ENCODE measurements at regions not wholly inside any gene's neighbourhood (a gene's known extent, or its start where the extent isn't known, plus 50 kb on each side); places are given as distances from the start of the nearest gene placed in this dataset.
A peak's percentile ranks its signal among the peaks of the same experiment; 100 is the strongest.
"Not testable (repeated sequence)": the region's sequence is repeated elsewhere in the genome, so short reads cannot be mapped to it uniquely, and the experiment has no call there.

- no peak for TF ChIP-seq PRDM15 (CRISPR knock-in tag; IDR thresholded peaks at IDR 0.05)
- TF ChIP-seq ZNF207 (IDR thresholded peaks at IDR 0.05; ENCODE audit: borderline replicate concordance): no peak
- no peak for TF ChIP-seq NFYA (IDR thresholded peaks at IDR 0.05; ENCODE audit: borderline replicate concordance, low read depth, low read length)
- no peak for TF ChIP-seq USF2 (IDR thresholded peaks at IDR 0.05; ENCODE audit: borderline replicate concordance, low read depth, low read length)
- TF ChIP-seq SMAD1 (IDR thresholded peaks at IDR 0.05; ENCODE audit: low read depth, partially characterized antibody): no peak
- TF ChIP-seq FOXK2 (IDR thresholded peaks at IDR 0.05): no peak
- no peak for TF ChIP-seq ZNF274 (IDR thresholded peaks at IDR 0.05; ENCODE audit: insufficient read depth, insufficient read length)
- peak; percentile 46 for TF ChIP-seq RUNX3 (IDR thresholded peaks at IDR 0.05; ENCODE audit: low read length)
- TF ChIP-seq BCLAF1 (IDR thresholded peaks at IDR 0.05): no peak
- TF ChIP-seq ZNF592 (IDR thresholded peaks at IDR 0.05): no peak
- TF ChIP-seq CREM (IDR thresholded peaks at IDR 0.05; ENCODE audit: low read depth): no peak
Measured at GRCh38 chr20:48038713-48039112, 253.4 kb upstream of the SULF2 start (continued).

GRCh38 chr20:48037798-48038197 lies 252.5 kb upstream of the SULF2 start:
- DNase-seq (ENCODE audit: low read depth, low spot score); RAD21 ChIA-PET (ENCODE audit: unreplicated experiment); intact Hi-C loops (cut with micrococcal nuclease; ENCODE audit: unreplicated experiment); H3K4me2 ChIP-seq (ENCODE audit: control insufficient read depth, insufficient read depth); H3K27me3 ChIP-seq (replicated peaks in 1 of 2; ENCODE audit: control insufficient read depth in 2 of 2, insufficient read depth in 2 of 2, low read length in 1 of 2); FAIRE-seq; in situ Hi-C loops (cut with MboI); H3K4me1 ChIP-seq (ENCODE audit: control insufficient read depth, insufficient read depth, low read length); POLR2A ChIA-PET; H4K20me1 ChIP-seq (ENCODE audit: control insufficient read depth, insufficient read depth); H3K4me3 ChIP-seq; H3K79me2 ChIP-seq (ENCODE audit: control insufficient read depth, insufficient read depth, low read length); CTCF ChIA-PET; BruUV-seq (replicated peaks); H3K9me3 ChIP-seq (replicated peaks; ENCODE audit: control insufficient read depth, insufficient read depth, low read length); SMC1A ChIA-PET (ENCODE audit: uncharacterized antibody, unreplicated experiment); H3K27ac ChIP-seq (ENCODE audit: control insufficient read depth, insufficient read depth); H3K36me3 ChIP-seq (ENCODE audit: control insufficient read depth in 2 of 2, insufficient read depth in 2 of 2, low read length in 1 of 2); H3K9ac ChIP-seq (ENCODE audit: control insufficient read depth, insufficient read depth, low read length); H2AFZ ChIP-seq (ENCODE audit: control insufficient read depth, low read depth, low read length): not testable (repeated sequence)
- peak; percentile 55 for ATAC-seq
- 79% methylated on average over 7 of the region's 7 CpGs for WGBS (ENCODE audit: insufficient coverage, insufficient replicate concordance, low lambda C conversion rate, missing lambda C conversion rate)
